Left ventricle myocardium superior (tissue), 1 donor: ENCODE measurements at regions not wholly inside any gene's neighbourhood (a gene's known extent, or its start where the extent isn't known, plus 50 kb on each side); places are given as distances from the start of the nearest gene placed in this dataset.
"Not testable (repeated sequence)": the region's sequence is repeated elsewhere in the genome, so short reads cannot be mapped to it uniquely, and the experiment has no call there.

ENCODE experiments used
- ATAC-seq: fragments of 200-7000 bp; cut with Tn5 transposase; one replicate; pipeline ENCODE4 v1.9.1; 2020; ENCODE audit warnings: mild to moderate bottlenecking, moderate library complexity
- DNase-seq: peaks from one replicate; pipeline ENCODE4 v3.0.0-alpha.2; 2020
- intact Hi-C: fragments of 100-400 bp; cut with micrococcal nuclease; formaldehyde crosslinking; loops from one replicate; pipeline ENCODE4 v1.11.0; 2022
- donor health status: DM: no; HTN: yes; CAD: no; lungs with severe emphysema.

DNA sequence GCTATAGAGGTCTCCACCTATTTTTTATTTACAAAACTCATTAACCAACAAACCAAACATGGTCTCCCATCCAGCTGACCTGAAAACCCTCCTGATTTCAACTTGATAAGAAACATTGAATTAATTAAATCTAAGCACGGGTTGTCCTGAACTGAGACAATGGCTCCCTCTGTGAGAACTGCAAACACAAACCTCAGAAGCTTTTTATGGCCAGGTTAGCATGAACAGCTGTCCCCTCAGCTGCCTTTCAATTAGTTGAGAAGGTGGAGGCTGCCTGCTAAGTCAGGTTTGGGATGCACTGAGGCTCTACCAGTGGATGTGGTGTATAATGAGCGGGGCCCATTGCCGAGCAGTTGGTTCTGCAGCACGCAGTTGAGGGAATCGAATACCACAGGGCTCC lies 258.5 kb upstream of the DDX18 start:
- ATAC-seq: no peak
- intact Hi-C loops: no loop called here
- no peak for DNase-seq

- ATAC-seq: no peak
- DNase-seq: no peak
- intact Hi-C loops: no loop called here
Measured at GRCh38 chr2:117557626-117558025, 256.9 kb upstream of the DDX18 start.

- ATAC-seq (no peak), DNase-seq (no peak)
- intact Hi-C loops: no loop called here
Measured at GRCh38 chr2:117562654-117563053, 251.8 kb upstream of the DDX18 start.

DNA sequence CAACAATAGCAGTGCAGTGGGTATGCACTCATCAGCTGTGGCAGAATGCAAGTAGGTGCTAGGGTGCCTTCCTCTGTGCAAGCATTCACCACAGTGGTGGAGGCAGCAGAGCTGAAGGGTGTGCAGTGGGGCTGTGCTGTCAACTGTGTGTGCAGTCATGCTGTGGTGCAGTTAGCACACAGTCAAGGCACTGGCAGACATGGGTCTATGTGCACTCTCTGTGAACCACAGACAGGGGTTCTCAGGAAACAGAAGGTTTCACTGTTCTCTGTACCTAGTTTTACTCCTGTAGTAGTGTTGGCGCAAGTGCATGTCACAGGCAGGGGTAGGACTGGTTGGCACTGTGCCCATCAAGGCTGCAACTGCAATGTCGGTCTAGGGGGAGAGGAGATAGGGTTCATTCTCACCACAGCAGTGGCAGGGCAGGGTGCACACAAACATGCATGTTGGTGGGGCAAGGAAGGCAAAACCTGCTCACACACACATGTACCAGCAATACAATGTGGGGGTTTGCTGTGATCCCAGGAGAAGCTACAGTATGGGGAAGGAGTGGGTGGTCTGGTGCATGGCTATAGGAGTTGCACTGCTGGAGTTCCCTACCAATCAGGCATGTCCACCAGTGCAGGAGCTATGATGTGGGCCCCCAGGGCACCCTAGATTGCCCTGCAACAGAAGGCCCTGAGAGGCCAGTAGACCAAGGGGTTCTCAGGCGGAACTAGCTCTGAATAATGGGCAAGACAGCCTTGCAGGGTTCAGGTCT lies 242.7 kb upstream of the DDX18 start:
- ATAC-seq: no peak
- intact Hi-C loops: no loop called here
- DNase-seq: no peak

DNA sequence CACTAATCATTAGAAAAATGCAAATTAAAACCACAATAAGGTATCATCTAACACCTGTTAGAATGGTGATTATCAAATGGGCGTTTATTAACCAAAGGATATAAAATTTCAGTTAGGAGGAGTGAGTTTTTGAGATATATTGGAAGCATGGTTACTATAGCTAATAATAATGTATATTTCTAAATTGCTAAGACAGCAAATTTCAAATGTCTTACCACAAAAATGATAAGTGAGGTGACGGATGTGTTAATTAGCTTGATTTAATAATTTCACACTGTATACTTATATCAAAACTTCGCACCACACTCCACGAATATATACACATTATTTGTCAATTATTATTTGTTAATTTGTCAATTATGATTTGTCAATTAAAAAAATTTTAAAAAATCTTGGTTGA lies 227.2 kb upstream of the DDX18 start:
- intact Hi-C loops: no loop called here
- no peak for ATAC-seq
- DNase-seq: no peak

GRCh38 chr2:117603060-117603459 lies 211.4 kb upstream of the DDX18 start:
- intact Hi-C loops: no loop called here

DNA sequence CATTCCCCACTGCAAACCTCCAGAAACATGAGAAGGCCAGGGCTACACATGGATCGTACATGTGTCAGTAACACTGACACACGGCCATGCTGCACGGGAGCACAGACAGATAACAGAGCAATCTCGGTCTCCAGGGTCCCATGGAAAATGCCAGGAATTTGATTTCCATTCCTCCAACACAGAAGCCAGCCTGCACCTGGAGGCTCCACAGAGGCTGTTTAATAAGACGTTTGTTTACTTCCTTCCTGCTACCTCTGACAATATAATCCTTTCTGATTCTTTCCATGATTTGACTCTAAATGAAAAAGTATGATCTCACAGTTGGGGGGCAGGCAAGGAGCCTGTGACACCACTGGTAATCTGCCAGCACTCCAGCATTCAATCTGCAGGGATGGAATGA lies 210.9 kb upstream of the DDX18 start:
- intact Hi-C loops: no loop called here
- ATAC-seq (no peak), DNase-seq (no peak)

More at GRCh38 chr2:117603060-117603459, 211.4 kb upstream of the DDX18 start:
- ATAC-seq (no peak), DNase-seq (no peak)

DNA sequence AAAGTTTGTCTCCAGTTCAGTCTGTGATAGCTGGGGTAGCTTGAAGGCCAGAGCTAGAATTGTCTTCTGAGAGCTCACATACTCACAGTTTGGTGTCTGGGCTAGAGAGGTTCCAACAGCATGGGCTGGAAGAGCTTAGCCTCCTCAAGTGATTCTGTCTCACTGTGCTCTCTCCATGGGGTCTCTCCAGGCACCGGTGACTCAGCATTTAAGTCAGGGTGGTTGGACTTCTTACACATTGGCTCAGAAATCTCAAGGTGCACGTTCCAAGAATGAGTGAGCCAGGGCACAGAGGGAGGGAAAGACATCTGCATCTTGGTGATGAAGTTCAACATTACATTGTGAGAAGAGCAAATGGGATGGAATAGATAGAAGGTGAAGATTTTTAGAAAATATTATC lies 207.3 kb upstream of the DDX18 start:
- ATAC-seq (no peak), DNase-seq (no peak)
- intact Hi-C loops: no loop called here

- intact Hi-C loops: no loop called here
- DNase-seq (no peak), ATAC-seq (no peak)
Measured at GRCh38 chr2:117613101-117613500, 201.4 kb upstream of the DDX18 start.

DNA sequence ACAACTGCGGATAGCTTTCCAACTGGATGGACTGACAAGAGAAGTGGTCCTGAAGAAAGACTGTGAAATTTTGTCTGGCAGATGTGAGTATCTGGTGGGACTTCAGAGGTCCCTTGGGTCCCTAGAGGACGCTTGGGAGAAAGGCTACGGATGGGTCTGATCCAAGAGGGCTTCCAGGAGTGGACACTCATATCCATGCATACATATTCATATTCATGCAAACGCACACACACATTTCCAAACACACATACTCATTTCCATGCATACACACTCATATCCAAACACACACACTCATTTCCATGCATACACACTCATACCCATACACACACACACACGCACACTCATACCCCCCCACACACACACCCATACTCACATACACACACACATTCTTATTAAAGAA lies 200.2 kb upstream of the DDX18 start:
- DNase-seq (no peak), ATAC-seq (no peak)
- intact Hi-C loops: no loop called here

DNA sequence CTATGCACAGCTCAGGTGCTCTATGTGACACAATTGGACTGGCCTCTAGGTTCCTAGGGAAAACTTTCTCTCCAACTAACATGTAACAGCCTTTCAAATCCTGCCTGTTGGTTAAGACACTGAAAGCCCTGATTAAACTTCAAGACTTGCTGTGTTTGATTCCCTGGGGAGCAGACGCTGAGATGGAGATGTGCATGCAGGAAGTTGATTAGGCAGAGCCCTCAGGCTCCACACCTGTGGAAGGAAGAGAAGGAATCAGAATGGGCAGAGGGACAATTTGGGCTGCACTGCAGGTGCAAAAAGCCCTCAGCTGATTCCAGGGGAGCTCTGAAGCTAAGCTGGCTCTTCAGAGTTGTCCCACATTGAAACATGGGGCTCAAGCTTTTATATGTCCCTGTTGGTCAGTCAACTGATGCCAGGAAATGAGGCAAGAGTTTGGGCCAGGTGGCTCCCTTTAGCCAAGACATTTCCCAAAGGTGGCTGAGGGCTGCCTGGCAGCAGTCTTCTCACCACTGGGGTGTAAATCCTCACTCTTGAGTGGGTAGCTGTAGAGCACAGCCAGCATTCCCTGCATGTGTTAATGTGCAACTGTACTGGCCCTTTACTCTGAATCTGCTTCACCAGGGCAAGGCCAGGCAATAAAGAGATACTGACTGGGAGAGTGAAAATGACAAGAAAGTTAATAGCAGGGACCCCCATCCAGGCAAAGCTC lies 199.5 kb upstream of the DDX18 start:
- intact Hi-C loops: no loop called here
- no peak for ATAC-seq
- DNase-seq: no peak

DNA sequence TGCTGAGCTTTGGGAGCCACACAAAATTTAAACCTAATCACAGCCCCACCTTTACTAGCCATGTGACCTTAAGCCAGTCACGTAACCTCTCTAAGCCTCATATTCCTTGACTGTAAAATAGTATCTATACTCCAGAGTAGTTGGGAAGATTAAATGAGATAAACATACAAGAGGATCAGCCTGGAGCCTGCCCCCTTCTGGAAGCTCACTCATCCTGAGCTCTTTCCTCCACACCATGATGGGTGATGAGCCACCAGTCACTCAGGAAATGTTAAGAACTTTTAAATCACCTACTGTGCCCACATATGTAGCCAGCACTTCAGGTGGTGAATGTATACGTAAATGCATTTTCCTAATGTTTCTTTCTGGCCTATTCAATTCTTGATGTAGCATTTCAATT lies 195.9 kb upstream of the DDX18 start:
- ATAC-seq (no peak), DNase-seq (no peak)
- intact Hi-C loops: no loop called here

DNA sequence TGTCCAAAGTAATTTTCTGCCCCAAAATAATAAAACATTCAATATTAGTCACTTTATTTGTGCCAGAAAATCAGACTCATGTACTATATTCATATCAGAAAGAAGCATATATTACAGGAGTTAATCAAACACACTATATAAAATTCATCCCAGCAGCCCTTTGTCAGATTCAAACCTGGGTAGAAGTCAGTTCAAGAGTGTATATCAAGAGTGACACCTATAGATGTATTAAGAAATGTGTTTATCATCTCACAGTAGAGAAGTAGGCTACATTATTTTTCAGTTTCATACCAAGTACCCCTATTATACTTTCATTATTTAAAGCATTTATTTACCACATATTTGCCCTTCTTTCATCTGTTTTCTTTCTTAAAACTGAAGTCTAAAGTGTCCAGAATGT lies 193.2 kb upstream of the DDX18 start:
- ATAC-seq: no peak
- DNase-seq: no peak
- intact Hi-C loops: no loop called here

GRCh38 chr2:117623175-117623574 lies 191.3 kb upstream of the DDX18 start:
- intact Hi-C loops, DNase-seq, ATAC-seq: not testable (repeated sequence)

DNA sequence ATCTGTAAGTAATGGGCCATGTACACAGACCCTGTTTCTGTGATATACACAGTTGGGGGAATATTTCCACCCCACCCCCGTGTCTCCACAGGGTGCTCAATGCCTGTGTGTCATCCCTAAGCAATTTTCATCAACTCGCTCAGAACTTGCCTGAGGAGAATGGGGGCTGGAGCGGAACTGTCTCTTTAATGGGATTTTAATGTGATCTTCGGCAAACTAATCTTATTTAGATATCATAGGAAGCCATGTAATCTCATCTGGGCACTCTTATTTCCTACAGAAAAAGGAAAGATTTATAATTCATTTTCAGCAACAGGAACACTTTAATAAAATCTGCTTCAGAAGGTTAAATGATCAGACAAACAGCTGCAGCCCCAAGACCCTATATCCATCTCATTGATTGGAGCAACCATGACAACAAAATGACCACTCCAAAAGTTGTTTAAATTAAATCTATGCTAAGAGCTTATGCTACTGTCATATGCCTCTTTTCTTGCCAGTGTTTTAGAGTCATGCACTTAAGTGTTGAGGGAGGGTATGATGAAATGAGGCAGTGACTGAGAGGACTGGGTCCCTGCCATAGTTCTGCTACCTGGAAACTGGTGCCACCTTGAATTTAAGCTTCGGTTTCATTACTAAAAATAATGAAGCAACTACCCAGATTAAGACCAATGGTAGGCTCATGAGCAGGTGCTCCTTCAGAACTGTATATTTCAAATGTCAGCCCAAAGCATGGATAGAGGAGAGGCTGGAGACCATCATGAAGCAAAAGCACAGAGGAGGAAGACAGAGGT lies 183.1 kb upstream of the DDX18 start:
- DNase-seq (no peak), ATAC-seq (no peak)
- intact Hi-C loops: no loop called here

GRCh38 chr2:117635481-117635880 lies 179.0 kb upstream of the DDX18 start:
- no peak for ATAC-seq
- intact Hi-C loops: no loop called here
- DNase-seq: no peak

DNA sequence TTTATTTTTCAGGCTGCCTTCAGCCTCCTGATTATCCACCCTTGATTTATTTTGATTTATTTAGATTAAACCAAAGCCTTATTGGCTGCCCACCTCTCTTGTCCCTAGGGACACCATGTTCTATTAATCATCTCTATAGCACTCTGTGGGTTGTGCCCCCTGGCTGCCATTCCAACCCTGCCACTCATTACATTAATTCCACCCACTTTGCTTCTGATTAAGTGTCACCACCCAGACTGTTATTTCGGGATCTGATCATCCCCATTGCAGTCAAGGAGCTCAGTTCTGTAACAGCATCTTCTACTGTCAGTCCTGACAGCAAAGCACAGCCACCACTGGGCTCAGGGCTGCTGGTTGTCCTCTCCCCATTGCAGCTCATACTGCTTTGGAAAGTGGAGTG lies 175.1 kb upstream of the DDX18 start:
- intact Hi-C loops: no loop called here
- DNase-seq (no peak), ATAC-seq (no peak)

- intact Hi-C loops: no loop called here
- DNase-seq: no peak
- no peak for ATAC-seq
Measured at GRCh38 chr2:117644403-117644802, 170.1 kb upstream of the DDX18 start.

DNA sequence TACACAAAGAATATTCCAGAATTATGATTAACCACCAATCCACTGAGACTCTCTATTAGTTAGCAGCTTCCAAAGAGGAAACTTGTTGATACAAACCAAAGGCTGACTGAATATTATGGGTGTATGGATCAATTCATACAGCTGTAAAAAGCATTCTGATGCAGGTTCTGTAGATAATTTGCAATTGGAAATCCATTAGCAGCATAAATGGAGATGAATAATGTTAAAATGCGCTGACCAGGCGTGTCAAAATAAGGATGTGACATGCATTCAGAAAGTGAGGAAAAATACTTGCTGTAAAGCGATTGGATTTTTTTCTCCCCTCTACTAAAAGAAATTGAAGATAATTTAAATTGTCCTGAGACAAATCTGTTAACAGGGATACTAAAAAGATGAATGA lies 169.0 kb upstream of the DDX18 start:
- ATAC-seq: no peak
- intact Hi-C loops: no loop called here
- no peak for DNase-seq

DNA sequence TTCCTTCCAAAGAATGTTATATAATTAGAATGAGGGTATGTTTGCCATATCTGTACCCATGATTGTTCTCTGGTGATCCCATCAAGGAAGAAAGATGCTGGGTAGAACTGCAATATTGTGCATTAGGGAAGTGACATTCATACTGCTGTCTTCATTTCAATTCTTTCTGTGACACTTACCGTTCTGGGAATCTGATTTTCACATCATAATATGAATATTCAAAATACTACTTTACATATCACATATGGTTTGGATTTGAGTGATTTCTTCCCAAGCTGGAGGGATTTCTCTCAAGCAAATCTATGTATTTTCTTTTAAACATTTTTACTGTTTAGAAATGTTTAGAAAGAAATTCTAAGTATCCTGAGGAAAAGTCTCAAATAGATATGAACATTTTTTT lies 168.4 kb upstream of the DDX18 start:
- intact Hi-C loops: no loop called here
- DNase-seq: no peak
- no peak for ATAC-seq
